Neutrophil (primary cell): ENCODE measurements at regions not wholly inside any gene's neighbourhood (a gene's known extent, or its start where the extent isn't known, plus 50 kb on each side); places are given as distances from the start of the nearest gene placed in this dataset.

ENCODE experiments used
- H3K27ac ChIP-seq: fragments of 200-600 bp; sonication (generic); 2 replicates; pipeline ENCODE4 v1.5.1; 2016; ENCODE audit warnings: mild to moderate bottlenecking, moderate library complexity
- H3K27me3 ChIP-seq: fragments of 200-600 bp; sonication (generic); 2 replicates; pipeline ENCODE4 v1.6.0; 2016; ENCODE audit warnings: mild to moderate bottlenecking
- H3K36me3 ChIP-seq: fragments of 200-600 bp; sonication (generic); 2 replicates; pipeline ENCODE4 v1.5.1; 2017
- H3K4me1 ChIP-seq, 2 experiments: fragments of 200-600 bp in 1 of 2; sonication (generic) in 1 of 2; 1 replicate in 1 of 2; 2 replicates in 1 of 2; pipeline versions ENCODE4 v1.5.1 to v1.6.1; 2013 to 2016; ENCODE audit warnings: low read depth in 1 of 2, low read length in 1 of 2, mild to moderate bottlenecking in 1 of 2, moderate library complexity in 1 of 2; ENCODE audit not compliant: control insufficient read depth in 1 of 2, insufficient read depth in 1 of 2
- H3K4me3 ChIP-seq, 2 experiments: fragments of 200-600 bp in 1 of 2; sonication (generic) in 1 of 2; 1 replicate in 1 of 2; 2 replicates in 1 of 2; pipeline ENCODE4 v1.5.1; 2013 to 2016; ENCODE audit warnings: low read depth in 1 of 2, low read length in 1 of 2, mild to moderate bottlenecking in 1 of 2, moderate library complexity in 1 of 2
- H3K9me3 ChIP-seq: fragments of 200-600 bp; sonication (generic); 2 replicates; pipeline ENCODE4 v1.5.1; 2016
- CTCF ChIP-seq: fragments of 200-600 bp; sonication (generic); IDR thresholded peaks from 2 replicates; pipeline ENCODE4 v1.5.1; 2016; ENCODE audit warnings: antibody characterized with exemption

DNA sequence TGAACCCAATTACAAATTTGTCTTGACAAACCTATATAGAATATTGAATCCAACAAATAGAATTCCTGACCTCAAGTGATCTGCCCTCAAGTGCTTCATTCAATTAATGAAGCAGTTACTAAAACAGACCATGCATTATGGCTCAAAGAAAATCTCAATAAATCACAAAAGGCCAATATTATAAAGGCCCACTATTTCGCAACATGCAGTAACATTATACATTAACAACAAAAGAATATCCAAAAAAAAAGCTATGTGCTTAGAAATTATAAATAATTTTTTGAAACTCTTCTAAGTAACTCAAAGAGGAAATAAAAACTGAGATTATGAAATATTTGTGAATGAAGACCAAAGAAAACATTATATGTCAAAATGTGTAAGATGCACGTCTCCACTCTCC, 177.7 kb downstream of the ZNF674 start:
- Histone ChIP-seq H3K9me3 (no peaks in the 10 kb centered on the region), H3K4me3 (no peak overlapping the region), H3K27ac (no peak overlapping the region), H3K36me3 (no peaks in the 10 kb centered on the region), H3K27me3 (no peaks in the 10 kb centered on the region), H3K4me1 (no peaks in the 10 kb centered on the region)
- TF ChIP-seq CTCF, result no peak

DNA sequence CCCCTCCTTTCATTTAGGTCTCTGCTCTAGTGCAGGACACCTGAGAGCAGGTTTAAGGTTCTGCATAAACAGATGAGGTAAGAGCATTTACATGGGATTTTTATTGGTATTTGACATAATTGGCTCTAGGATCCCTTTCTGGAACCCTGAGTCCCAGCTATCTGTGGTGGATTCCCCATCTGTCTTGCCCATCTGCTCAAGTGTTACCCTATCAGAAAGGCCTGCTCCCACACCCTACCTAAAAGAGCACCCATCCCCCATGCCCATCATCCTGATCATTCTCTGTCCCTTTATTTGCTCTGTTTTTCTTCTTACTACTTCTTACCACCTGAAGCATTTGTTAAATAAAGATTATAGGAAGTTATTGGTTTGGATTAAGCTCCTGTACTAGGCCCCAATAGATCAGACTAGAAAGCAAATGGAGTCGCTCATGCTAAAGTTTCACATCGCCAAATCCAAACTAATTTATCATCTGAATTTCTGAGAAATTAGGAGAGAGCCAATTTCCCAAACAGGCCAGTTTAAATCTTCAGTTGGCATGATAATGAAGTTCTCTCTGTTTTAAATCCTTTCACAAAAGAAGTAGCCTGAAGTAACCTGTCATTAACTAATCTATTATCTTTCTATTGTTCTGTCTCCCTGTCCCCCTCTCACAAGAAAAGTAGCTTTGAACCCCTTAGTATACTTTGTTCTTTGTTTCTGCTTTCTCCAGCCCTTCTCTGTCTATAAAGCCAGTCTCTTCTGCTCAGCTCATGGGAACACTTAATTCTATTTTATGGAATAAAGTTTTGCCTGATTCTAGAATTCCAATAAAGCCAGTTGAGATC, 178.6 kb downstream of the ZNF674 start:
- Histone ChIP-seq H3K27me3 (no peaks in the 10 kb centered on the region), H3K4me1 (no peaks in the 10 kb centered on the region)
- TF ChIP-seq CTCF, result no peak

GRCh38 chrX:46354481-46354880, 190.7 kb downstream of the ZNF674 start:
- H3K27me3 ChIP-seq, result no peaks in the 10 kb centered on the region
- no peak overlapping the region for H3K27ac ChIP-seq
- no peaks in the 10 kb centered on the region for H3K36me3 ChIP-seq
- no peaks in the 10 kb centered on the region for H3K9me3 ChIP-seq
- TF ChIP-seq CTCF, result no peak
- H3K4me1 ChIP-seq, result no peaks in the 10 kb centered on the region
- no peak overlapping the region for H3K4me3 ChIP-seq

More for the DNA sequence above, 178.6 kb downstream of the ZNF674 start:
- Histone ChIP-seq H3K36me3 (no peaks in the 10 kb centered on the region), H3K9me3 (no peaks in the 10 kb centered on the region), H3K27ac (no peak overlapping the region), H3K4me3 (no peak overlapping the region)

- no peak overlapping the region for H3K27ac ChIP-seq
- TF ChIP-seq CTCF, result no peak
- no peaks in the 10 kb centered on the region for H3K27me3 ChIP-seq
- H3K36me3 ChIP-seq, result no peaks in the 10 kb centered on the region
- H3K4me3 ChIP-seq, result no peak overlapping the region
- no peaks in the 10 kb centered on the region for H3K9me3 ChIP-seq
- H3K4me1 ChIP-seq, result no peaks in the 10 kb centered on the region
Observed at GRCh38 chrX:46341767-46342322, 203.4 kb downstream of the ZNF674 start.

- H3K4me3 ChIP-seq, result no peak overlapping the region
- H3K36me3 ChIP-seq, result no peaks in the 10 kb centered on the region
- no peak overlapping the region for H3K27ac ChIP-seq
- TF ChIP-seq CTCF, result no peak
- H3K9me3 ChIP-seq, result no peaks in the 10 kb centered on the region
- H3K4me1 ChIP-seq, result no peaks in the 10 kb centered on the region
- H3K27me3 ChIP-seq, result no peaks in the 10 kb centered on the region
Observed at GRCh38 chrX:46340696-46341095, 204.5 kb downstream of the ZNF674 start.
